ENCODE measurements at regions not wholly inside any gene's neighbourhood (a gene's known extent, or its start where the extent isn't known, plus 50 kb on each side); places are given as distances from the start of the nearest gene placed in this dataset.

GRCh38 chr7:88669913-88670312 is 89.6 kb upstream of the ZNF804B start:
- TF ChIP-seq, protein P1, sequence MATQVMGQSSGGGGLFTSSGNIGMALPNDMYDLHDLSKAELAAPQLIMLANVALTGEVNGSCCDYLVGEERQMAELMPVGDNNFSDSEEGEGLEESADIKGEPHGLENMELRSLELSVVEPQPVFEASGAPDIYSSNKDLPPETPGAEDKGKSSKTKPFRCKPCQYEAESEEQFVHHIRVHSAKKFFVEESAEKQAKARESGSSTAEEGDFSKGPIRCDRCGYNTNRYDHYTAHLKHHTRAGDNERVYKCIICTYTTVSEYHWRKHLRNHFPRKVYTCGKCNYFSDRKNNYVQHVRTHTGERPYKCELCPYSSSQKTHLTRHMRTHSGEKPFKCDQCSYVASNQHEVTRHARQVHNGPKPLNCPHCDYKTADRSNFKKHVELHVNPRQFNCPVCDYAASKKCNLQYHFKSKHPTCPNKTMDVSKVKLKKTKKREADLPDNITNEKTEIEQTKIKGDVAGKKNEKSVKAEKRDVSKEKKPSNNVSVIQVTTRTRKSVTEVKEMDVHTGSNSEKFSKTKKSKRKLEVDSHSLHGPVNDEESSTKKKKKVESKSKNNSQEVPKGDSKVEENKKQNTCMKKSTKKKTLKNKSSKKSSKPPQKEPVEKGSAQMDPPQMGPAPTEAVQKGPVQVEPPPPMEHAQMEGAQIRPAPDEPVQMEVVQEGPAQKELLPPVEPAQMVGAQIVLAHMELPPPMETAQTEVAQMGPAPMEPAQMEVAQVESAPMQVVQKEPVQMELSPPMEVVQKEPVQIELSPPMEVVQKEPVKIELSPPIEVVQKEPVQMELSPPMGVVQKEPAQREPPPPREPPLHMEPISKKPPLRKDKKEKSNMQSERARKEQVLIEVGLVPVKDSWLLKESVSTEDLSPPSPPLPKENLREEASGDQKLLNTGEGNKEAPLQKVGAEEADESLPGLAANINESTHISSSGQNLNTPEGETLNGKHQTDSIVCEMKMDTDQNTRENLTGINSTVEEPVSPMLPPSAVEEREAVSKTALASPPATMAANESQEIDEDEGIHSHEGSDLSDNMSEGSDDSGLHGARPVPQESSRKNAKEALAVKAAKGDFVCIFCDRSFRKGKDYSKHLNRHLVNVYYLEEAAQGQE (IDR thresholded peaks at IDR 0.05; ENCODE audit: borderline replicate concordance in 1 of 2, low read depth in 1 of 2, low read length in 2 of 2), result no peak
- TF ChIP-seq JUNB (CRISPR knock-in tag; IDR thresholded peaks at IDR 0.05; ENCODE audit: borderline replicate concordance), result no peak
- TF ChIP-seq, protein P2, sequence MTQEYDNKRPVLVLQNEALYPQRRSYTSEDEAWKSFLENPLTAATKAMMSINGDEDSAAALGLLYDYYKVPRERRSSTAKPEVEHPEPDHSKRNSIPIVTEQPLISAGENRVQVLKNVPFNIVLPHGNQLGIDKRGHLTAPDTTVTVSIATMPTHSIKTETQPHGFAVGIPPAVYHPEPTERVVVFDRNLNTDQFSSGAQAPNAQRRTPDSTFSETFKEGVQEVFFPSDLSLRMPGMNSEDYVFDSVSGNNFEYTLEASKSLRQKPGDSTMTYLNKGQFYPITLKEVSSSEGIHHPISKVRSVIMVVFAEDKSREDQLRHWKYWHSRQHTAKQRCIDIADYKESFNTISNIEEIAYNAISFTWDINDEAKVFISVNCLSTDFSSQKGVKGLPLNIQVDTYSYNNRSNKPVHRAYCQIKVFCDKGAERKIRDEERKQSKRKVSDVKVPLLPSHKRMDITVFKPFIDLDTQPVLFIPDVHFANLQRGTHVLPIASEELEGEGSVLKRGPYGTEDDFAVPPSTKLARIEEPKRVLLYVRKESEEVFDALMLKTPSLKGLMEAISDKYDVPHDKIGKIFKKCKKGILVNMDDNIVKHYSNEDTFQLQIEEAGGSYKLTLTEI (CRISPR knock-in tag; conservative IDR thresholded peaks at IDR 0.05), result no peak
- no peak for TF ChIP-seq ZNF18 (CRISPR knock-in tag; IDR thresholded peaks at IDR 0.05; ENCODE audit: insufficient replicate concordance)
- TF ChIP-seq MAFK (conservative IDR thresholded peaks at IDR 0.05 in 1 of 2, IDR thresholded peaks at IDR 0.05 in 1 of 2; ENCODE audit: low read length in 2 of 2), result no peak
- TF ChIP-seq CTCF (CRISPR knock-in tag; IDR thresholded peaks at IDR 0.05), result no peak
